ENCODE measurements at regions not wholly inside any gene's neighbourhood (a gene's known extent, or its start where the extent isn't known, plus 50 kb on each side); places are given as distances from the start of the nearest gene placed in this dataset.

GRCh38 chr2:146632707-146633106 lies 1212.1 kb upstream of the ACVR2A start:
- TF ChIP-seq CTCF (IDR thresholded peaks at IDR 0.05) (no peak), POLR2A (IDR thresholded peaks at IDR 0.05) (no peak), EP300 (IDR thresholded peaks at IDR 0.05) (no peak)
